HG02642 (cell line): ENCODE measurements at regions not wholly inside any gene's neighbourhood (a gene's known extent, or its start where the extent isn't known, plus 50 kb on each side); places are given as distances from the start of the nearest gene placed in this dataset.
A peak's percentile ranks its signal among the peaks of the same experiment; 100 is the strongest.

Source experiments
- ATAC-seq: cut with Tn5 transposase; IDR thresholded peaks from one replicate; pipeline ENCODE4 v1.9.1; 2021; ENCODE audit warnings: mild to moderate bottlenecking; ENCODE audit not compliant: unreplicated experiment, poor library complexity

DNA sequence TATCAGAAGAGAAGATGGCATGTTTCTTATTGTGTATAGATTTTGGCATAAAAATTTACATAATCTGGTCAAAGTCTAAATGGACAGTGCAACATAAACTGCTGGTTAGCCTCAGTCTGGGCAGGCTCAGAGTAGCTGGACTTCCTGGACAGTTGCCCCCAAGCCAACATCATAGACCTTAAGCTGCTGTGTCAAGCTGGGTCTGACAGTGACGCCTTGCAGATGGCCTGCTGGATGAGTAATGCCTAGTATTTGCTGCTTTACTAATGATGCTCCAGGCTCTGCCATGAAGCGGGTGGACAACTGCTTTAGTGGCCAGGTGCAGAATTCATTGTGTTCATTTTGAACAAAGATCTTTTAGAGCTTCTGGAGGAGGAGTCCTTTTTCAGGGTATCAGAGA lies 603.7 kb upstream of the ZEB2 start:
- ATAC-seq: no peak

DNA sequence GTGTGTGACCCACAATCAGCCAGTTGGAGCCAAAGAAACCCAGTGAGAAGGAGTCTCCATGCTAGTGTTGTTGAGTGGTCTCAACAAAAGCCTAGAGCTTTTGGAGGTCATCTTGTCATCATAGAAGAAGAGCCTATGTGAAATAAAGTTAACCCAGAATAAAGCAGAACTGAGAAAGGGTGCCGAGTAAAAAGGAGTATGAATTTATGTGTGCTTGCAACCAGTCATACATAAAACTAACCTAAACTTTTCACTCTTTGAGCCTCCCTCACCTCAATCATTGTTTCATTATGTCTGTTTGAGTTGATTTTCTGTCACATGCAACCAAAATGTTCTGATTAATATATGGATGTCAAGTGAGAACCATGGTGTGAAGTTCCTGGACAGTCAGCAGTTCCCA lies 599.3 kb upstream of the ZEB2 start:
- ATAC-seq: peak; percentile 73

DNA sequence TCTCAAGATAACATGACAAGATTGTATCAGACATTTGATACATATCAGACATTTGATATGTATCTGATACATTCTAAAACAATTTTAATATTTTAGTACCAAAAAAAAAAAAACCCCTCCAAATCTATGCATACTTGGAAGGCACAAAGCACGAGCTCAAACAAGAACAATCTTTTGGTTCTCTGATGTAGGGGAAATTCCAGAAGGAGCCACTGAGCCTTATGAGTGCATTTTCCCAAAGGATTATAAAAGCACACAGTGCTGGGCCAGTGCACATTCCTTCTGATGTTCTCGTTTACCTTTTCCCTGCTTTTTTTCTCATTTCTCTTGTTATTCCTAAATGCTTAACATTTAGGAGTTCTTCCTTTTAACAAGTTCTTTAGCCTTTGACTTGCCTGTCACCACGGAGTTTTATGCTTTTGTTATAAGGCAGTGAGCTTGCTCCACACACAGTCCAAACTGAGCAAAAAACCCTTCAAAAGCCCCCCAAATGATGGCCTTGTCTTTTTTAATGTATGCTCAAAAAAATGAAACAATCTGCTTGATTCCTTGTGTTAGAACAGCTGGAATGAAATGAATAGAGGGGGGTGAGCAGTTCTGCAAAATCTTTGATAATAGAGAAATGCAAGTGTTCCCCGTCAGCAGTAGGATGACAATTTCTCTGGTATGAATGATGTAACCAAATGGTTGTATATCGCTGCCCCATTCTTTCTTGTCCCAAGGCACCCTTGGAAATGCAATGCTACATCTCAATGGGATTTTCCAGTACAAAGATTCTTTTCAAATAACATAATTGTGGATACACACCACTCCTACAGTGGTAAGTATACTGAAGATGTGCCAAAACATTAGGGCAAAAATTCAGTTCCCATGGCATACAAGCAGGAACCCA lies 597.2 kb upstream of the ZEB2 start:
- ATAC-seq: no peak

GRCh38 chr2:145116056-145116455 lies 596.1 kb upstream of the ZEB2 start:
- no peak for ATAC-seq

DNA sequence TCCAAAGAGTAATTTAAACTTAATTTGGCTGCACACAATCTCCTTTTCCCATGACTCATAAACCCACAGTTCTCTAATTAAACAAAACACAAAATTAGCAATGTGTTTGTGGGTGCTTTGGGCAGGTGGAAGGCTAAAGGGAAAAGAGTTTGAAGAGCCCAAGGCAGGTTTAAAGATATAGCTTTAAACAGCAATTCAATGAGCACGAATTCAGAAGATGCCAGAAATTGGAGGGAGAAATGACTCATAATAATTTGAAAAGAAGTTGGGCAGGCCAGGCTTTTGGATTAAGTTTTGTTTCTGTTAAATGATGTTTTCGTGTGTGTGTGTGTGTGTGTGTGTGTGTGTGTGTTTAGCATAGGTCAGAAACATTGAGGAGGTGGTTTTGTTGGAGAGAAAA lies 594.8 kb upstream of the ZEB2 start:
- ATAC-seq: no peak

DNA sequence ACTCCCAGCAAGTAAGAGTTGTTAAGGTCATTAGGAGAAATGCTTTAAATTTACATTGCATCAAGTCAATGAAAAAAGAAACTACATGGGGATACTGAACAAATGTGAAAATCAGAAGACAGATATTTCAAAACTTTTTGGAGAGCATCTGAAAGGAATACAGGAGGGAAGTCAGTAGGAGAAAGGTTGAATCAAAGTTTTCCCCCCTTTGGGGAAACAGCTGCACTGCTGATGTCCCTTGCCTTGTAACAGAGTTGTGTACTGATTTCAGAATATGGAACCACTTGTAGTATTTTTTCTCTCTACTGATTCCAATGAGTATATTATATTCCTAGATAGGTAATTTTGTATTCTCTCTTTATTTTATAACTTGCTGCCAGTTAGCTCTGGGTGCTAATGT lies 592.5 kb upstream of the ZEB2 start:
- no peak for ATAC-seq

- no peak for ATAC-seq
Observed at GRCh38 chr2:145110668-145111356, 590.9 kb upstream of the ZEB2 start.

DNA sequence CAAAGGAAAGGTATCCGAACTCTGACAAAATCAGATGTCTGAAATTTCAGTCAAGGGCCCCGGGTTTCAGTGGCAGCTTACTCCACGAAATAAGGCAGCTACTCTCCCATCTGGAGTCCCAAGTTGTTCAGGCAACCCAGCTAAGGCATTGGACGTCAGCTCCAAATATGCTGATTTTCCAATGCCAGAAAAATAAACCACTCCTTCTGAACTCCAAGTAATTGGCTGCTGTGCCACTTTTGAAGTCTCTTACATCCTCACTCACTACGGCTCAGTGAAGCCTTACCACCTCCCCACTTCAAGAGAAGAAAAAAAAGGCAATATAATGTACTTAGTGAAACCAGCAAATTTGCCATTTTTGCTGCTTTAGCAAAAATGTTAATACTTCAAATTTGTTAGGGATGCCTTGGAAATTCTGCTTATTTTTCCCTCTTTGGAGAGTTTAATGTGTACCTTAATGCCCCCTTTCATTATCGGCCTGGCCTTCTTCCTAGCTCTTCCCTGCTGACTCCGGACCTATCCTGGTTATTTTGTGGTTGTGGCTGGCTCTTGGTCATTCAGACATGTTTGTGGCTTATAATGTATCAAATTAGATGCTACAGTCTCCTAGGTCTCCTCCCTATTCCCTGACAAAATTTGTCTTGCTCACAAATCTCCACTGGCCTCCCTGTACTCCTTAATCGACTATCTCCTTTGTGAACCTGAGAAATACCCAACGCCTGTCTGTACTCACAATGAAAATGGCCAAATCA lies 589.2 kb upstream of the ZEB2 start:
- no peak for ATAC-seq

GRCh38 chr2:145108361-145108778 lies 588.5 kb upstream of the ZEB2 start:
- no peak for ATAC-seq

- ATAC-seq: no peak
Observed at GRCh38 chr2:145106293-145106692, 586.4 kb upstream of the ZEB2 start.

- no peak for ATAC-seq
Observed at GRCh38 chr2:145102706-145103105, 582.8 kb upstream of the ZEB2 start.

- no peak for ATAC-seq
Observed at GRCh38 chr2:145100301-145100700, 580.4 kb upstream of the ZEB2 start.

DNA sequence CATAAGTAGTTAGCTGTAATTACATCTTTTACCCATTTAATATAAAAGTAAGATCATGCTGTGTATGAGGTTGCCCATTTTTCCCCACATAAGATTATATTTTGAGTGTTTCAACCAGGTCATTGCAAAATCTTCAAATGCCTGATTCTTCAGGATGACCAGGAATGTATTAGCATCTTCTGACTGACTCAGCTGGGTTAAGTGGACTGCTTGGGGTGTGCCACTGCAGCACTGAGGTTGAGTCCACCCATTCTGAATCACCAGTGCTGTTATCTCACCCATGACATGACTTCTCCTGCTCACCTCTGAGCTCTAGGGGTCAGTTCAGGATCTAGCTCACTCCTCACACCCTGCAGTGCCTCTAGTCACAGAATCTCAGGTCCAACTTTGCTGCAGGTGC lies 576.7 kb upstream of the ZEB2 start:
- no peak for ATAC-seq

GRCh38 chr2:145095641-145096435 lies 575.9 kb upstream of the ZEB2 start:
- ATAC-seq: no peak

DNA sequence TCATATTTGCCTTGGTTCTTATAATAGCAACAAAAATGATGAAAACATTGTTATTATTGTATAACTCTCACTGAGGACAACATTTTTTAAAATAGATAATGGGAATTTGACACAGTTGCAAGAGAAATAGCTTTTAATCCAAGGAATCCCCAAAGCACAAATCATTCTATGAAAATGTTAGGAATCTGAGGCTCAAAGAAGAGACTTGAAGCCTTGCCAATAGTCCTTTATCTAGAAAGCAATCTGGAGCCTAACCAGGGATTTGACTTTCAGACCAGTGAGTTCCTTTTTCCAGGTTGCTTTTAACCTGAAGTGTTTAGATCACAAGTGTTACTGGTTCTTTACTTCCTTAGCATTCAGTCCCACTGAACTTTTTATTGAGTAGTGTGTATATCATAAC lies 574.5 kb upstream of the ZEB2 start:
- no peak for ATAC-seq

- ATAC-seq: no peak
Observed at GRCh38 chr2:145091967-145092366, 572.0 kb upstream of the ZEB2 start.

- ATAC-seq: no peak
Observed at GRCh38 chr2:145090841-145091761, 571.2 kb upstream of the ZEB2 start.

DNA sequence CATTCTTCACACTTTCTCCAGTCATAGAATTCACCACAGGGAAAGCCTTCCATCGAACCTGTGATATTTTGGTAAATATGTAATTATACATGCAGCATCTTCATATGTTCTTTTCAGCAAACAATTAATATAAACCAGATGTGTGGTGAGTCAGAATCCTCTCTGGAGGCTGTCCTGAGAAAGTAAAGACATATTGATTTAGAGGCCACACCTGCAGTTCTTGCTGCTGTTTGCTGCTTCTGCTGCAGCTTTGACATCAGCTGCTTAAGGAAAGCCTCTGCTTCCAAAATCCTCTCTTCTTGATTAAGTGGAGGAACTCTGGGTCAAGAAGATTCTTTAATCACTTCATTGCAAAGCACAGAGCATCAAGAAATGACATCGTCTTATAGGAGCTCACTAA lies 568.8 kb upstream of the ZEB2 start:
- ATAC-seq: no peak

DNA sequence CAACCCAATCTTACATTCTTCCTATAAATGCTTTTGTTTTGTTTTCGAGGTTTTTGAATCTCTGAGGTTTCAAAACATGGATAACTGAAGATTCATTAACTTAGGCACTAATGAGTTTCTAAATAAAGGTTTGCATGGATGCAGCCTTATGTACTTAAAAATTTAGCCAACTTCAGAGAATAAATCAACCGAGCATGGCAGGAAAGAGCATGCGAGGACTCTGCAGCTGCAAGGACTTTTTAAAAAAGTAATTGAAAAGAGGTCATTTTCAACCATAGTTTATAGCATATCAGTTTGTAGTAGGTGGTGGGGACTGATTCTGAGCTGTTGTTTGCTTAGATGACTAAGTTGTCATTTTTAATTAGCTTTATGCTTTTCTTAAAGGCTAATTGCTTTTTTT lies 567.0 kb upstream of the ZEB2 start:
- no peak for ATAC-seq
